GM12873 (cell line): ENCODE measurements at regions not wholly inside any gene's neighbourhood (a gene's known extent, or its start where the extent isn't known, plus 50 kb on each side); places are given as distances from the start of the nearest gene placed in this dataset.

Experiments
- TF ChIP-seq, protein P1 (sequence below): IDR thresholded peaks from 2 replicates; pipeline ENCODE4 v1.5.1; 2012; ENCODE audit warnings: low read depth, mild to moderate bottlenecking, moderate library complexity, low read length, control low read depth; ENCODE audit not compliant: insufficient read depth; ENCODE audit errors: missing control alignments

DNA sequence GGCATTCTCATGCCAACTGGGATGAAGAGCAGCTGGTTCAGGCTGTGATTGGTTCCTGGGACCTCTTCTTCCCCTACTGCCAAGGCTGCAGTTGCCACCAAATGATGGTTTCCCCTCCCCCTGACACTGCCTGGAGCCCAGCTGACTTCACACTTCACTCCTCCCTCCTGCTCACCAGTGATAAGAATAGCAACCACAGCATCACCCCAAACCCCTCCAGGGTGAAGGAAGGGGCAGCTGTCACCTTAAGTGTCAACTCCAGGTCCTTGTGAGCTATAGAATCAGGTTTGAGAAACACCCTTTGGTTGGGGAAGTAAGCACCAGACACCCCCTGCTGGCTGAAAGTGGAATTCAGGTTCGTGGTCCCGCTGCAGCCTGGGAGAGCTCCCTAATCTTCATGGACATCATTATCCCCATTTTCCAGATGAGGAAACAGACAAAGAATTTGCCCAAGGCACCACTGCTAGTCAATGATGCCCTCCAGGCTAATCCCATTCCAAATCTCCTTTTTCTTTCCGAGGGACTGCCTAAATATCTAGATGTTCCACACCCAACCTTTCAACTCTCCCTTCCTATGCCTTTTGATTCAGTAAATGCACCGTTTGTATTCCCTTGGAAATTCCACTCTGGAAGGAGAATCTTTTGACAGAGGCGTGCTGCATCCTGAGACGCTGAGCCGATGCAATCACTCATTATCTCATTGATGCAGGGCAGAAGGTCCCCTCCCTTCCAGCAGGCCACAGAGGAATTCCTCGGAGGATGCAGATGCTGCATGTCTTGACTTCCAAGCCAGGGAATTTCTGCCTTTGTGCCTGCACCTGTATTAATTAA is 50.6 kb upstream of the UQCRFS1 start:
- TF ChIP-seq, protein P1, sequence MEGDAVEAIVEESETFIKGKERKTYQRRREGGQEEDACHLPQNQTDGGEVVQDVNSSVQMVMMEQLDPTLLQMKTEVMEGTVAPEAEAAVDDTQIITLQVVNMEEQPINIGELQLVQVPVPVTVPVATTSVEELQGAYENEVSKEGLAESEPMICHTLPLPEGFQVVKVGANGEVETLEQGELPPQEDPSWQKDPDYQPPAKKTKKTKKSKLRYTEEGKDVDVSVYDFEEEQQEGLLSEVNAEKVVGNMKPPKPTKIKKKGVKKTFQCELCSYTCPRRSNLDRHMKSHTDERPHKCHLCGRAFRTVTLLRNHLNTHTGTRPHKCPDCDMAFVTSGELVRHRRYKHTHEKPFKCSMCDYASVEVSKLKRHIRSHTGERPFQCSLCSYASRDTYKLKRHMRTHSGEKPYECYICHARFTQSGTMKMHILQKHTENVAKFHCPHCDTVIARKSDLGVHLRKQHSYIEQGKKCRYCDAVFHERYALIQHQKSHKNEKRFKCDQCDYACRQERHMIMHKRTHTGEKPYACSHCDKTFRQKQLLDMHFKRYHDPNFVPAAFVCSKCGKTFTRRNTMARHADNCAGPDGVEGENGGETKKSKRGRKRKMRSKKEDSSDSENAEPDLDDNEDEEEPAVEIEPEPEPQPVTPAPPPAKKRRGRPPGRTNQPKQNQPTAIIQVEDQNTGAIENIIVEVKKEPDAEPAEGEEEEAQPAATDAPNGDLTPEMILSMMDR: peak; percentile 96

DNA sequence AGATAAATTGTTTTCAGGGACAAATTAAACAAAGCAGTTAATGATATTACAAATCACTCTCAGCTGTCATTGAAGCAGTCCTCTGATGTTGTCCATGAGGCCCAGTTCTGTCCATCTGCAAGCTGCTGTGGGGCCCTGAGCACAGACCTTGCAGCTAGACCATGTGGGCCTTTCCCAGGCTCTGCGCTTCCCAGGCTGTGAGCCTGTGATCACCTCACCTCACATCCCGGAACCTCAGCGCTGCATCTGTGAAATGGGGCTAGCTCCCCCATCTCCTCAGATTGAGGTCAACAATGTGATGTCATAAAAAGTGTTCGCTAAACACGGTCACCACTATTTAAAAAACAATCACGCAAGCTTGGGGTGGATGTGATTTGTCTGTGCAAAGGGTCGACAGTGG is 51.9 kb upstream of the UQCRFS1 start:
- TF ChIP-seq, protein P1: no peak

DNA sequence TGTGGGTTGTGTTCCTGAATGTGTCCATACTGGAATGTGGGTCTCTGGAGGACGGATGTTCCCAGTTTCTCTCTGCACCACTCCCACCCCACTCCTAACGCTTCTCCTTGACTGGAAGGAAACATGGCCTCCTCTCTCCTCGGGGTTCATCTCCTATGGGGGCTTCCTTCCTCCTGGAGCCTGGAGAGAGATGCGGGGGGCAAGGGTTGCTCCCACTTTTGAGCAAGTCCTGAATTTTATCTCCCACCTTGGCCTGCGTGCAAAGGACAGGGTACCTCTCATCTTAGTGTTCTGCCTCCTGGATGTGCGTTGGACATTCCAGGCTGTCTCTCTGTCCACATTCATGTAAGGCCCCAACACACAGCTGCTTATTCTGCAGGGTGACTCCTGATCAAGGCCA is 52.5 kb upstream of the UQCRFS1 start:
- TF ChIP-seq, protein P1: no peak

DNA sequence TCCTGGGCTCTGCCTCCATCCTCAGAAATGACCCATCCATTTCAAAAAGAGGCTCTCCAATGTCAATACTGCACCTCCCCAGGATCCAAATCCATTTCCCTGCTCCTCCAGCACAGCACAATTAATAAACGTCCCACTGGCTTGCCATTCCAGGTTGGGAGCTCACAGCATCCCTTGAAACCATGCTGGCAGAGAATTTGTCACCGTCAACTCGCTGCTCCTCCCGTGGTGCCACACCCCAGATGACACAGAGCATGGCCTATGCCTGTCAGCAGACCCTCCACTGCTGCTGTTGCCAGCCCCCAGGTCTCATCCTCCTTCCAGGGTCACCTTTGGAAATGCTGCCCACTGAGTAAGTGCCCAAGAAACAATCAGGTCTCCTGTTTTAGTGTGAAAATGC is 53.0 kb upstream of the UQCRFS1 start:
- TF ChIP-seq, protein P1: no peak

DNA sequence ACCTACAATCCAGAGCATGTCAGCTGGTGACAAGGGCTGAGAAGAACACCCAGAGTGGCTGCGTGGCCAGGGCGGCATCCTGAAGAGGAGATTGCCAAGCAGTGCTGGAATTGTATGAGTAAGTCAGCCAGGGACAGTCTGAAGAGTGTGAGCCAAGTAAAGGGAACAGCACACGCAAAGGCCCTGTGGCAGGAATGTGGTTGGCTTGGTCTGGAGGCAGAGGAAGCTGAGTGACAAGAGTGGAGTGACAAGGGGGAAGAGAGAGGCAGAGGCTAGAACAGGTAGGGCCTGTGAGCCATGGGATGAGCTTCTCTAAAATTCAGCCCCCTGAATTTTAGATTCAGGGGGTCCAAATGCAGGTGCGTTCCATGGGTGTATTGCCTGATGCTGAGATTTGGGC is 53.7 kb upstream of the UQCRFS1 start:
- TF ChIP-seq, protein P1: no peak

DNA sequence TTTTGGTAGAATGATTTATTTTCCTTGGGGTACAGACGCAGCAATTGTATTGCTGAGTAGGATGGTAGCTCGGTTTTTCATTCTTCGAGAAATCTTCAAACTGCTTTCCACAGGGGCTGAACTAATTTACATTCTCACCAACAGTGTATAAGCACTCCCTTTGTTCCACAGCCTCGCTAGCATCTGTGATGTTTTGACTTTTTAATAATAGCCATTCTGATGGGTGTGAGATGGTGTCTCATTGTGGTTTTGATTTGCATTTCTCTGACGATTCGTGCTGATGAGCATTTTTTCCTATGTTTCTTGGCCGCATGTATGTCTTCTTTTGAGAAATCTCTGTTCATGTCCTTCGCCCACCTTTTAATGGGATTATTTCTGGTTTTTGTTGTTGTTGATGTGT is 54.8 kb upstream of the UQCRFS1 start:
- TF ChIP-seq, protein P1: no peak

DNA sequence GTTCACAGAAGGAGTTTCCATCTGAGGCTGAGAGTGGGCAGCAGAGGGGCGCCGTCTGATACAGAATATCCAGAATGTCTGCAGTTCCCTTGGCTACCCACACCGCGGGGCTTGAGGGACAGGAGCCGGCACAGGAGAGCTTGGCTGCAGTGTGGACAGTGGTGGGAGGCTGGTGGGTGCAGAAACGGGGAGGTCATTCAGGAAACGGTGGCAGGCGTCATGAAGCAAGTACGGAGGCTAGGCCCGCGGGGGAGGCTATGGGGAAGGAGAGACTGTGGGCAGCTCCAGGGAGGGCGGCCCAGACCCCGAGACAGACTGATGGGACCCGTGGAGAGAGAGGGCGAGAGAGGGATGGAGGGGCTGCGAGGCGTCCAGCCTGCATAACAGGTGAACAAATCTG is 55.2 kb upstream of the UQCRFS1 start:
- TF ChIP-seq, protein P1: no peak
